Activated naive CD4-positive, alpha-beta T cell treated with anti-CD3 and anti-CD28 coated beads for 36 hours (primary cell): ENCODE measurements at regions not wholly inside any gene's neighbourhood (a gene's known extent, or its start where the extent isn't known, plus 50 kb on each side); places are given as distances from the start of the nearest gene placed in this dataset.

Experiments used
- CTCF ChIA-PET: fragments of 350-600 bp; sonication (Branson Sonifier 250); formaldehyde crosslinking; loops from one replicate; lab custom pipeline; 2021; ENCODE audit warnings: antibody characterized with exemption; lab: Charles Lee
- DNase-seq: peaks from one replicate; pipeline ENCODE4 v3.0.0-alpha.2; 2020
- H3K27ac Mint-ChIP-seq: one replicate; pipeline ENCODE4 v1.8.0; 2021; ENCODE audit warnings: mild to moderate bottlenecking, mixed read lengths
- H3K27me3 Mint-ChIP-seq: one replicate; pipeline ENCODE4 v1.8.0; 2021; ENCODE audit warnings: low read depth, mixed read lengths
- H3K36me3 Mint-ChIP-seq: one replicate; pipeline ENCODE4 v1.8.0; 2021; ENCODE audit warnings: low read depth, mixed read lengths
- H3K4me1 Mint-ChIP-seq: one replicate; pipeline ENCODE4 v1.8.0; 2021; ENCODE audit warnings: low read depth, mixed read lengths
- H3K4me3 Mint-ChIP-seq: one replicate; pipeline ENCODE4 v1.8.0; 2021; ENCODE audit warnings: mild to moderate bottlenecking, moderate library complexity, mixed read lengths
- H3K9me3 Mint-ChIP-seq: one replicate; pipeline ENCODE4 v1.8.0; 2021; ENCODE audit warnings: mixed read lengths
- intact Hi-C: fragments of 100-400 bp; cut with micrococcal nuclease; formaldehyde crosslinking; loops from one replicate; pipeline ENCODE4 v1.15.1; 2023

DNA sequence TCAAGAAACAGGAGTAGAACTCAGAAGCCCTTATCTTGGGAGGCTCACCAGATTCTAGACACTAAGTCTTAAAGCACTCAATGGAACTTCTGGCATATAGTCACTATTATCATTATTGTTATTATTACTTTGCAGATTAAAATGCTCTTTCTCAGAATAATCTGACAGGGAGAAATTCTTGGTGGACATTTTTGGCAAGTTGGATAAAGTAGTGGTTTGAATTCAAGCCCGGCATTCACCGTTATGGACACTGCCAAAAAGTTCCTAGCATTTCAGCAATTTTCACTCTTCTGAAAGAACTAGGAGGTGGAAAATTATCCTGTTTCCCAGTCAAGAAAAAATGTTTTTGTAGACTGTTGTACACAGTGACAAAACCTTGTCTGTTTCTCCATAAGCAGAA lies 179.6 kb upstream of the ISX start:
- intact Hi-C loops = no loop called here
- Mint-ChIP-seq H3K9me3 (peaks cover 16% of the 10 kb centered on the region), H3K4me3 (no peak overlapping the region), H3K36me3 (no peaks in the 10 kb centered on the region), H3K27ac (no peak overlapping the region), H3K4me1 (no peaks in the 10 kb centered on the region), H3K27me3 (peaks cover 7% of the 10 kb centered on the region)
- no peak for DNase-seq
- CTCF ChIA-PET = no interaction called here

DNA sequence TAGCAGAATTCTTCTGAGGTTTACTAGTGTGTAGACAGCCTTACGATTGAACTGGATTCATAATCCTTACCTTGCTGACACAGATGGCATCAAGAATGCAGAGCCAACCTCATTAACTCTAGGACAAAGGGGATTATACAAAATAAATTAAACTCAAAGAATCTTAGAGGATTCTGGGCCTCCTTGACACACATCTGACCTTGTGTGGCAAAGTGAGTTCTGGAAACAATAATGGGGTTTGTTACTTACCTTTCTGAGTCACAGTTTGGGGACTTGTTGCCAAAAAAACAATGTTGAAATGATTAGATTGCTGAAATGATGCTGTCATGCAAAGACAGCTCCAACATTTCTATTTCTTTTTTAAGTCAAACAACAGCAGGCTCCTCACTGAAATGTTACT lies 179.1 kb upstream of the ISX start:
- DNase-seq = no peak
- H3K27me3 Mint-ChIP-seq = peaks cover 7% of the 10 kb centered on the region
- H3K27ac Mint-ChIP-seq = no peak overlapping the region
- peaks cover 16% of the 10 kb centered on the region for H3K9me3 Mint-ChIP-seq
- H3K36me3 Mint-ChIP-seq = no peaks in the 10 kb centered on the region
- H3K4me1 Mint-ChIP-seq = no peaks in the 10 kb centered on the region
- H3K4me3 Mint-ChIP-seq = no peak overlapping the region
- CTCF ChIA-PET = no interaction called here
- intact Hi-C loops = no loop called here

DNA sequence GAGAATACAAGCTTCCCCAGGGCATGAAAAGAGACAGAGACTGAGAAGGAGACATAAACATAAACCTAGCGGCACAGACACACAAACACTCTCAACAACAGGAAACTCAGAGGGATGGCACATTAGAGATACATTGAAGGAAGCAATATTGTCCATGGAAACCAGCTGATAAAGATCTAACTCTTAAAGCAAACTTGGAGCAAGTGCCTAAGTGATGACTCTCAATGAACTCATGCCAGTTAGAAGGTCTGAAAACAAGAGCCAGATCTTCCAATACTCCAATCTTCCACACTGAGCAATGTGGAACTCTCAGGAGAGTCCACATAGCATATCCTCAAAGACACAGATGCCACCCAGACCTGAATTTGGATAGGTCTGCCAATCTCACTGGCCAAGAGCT lies 168.8 kb upstream of the ISX start:
- intact Hi-C loops = no loop called here
- CTCF ChIA-PET = no interaction called here
- Mint-ChIP-seq H3K9me3 (no peaks in the 10 kb centered on the region), H3K4me1 (no peaks in the 10 kb centered on the region), H3K36me3 (no peaks in the 10 kb centered on the region), H3K4me3 (no peak overlapping the region), H3K27me3 (peaks cover 9% of the 10 kb centered on the region), H3K27ac (no peak overlapping the region)
- DNase-seq = no peak

DNA sequence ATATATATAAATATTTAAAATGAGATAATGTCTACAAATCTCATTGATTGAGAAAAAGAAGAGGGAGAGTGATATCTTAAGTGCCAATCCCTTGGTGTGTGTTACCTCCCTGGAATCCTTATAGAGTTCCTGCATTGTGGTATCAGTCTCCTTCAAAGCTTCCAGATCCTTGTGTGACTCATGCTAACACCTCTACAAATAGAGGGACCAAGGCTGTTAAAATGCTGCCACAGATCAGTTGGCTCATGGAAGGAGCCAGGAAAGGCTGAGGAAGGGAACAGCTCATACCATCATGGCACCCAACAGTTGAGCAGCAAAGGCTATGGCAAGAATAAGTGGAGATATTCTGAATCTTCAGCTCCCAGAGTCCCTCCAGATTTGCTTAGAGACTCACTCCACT lies 163.6 kb upstream of the ISX start:
- no peaks in the 10 kb centered on the region for H3K36me3 Mint-ChIP-seq
- H3K9me3 Mint-ChIP-seq = no peaks in the 10 kb centered on the region
- no peaks in the 10 kb centered on the region for H3K4me1 Mint-ChIP-seq
- no peak overlapping the region for H3K27ac Mint-ChIP-seq
- CTCF ChIA-PET = no interaction called here
- no peak for DNase-seq
- intact Hi-C loops = no loop called here
- peaks cover 2% of the 10 kb centered on the region for H3K27me3 Mint-ChIP-seq
- no peak overlapping the region for H3K4me3 Mint-ChIP-seq

DNA sequence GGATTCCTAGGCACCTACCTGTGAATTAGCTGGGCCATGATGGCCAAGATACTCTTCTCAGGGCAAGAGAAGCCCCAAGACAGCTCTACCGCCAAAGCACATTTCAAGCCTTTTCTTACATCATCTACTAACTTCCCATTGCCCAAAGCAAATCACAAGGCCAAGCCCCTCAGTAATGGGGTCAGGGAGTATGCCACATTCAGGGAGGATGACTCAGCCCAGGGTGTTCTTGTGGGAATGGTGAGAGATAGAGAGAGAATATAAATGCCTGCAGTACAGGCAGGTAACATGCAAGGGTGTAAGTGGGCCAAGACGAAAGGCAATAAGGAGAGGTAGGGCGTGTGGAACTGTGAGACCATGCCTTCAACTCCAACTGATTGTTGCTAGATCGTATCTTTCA lies 162.5 kb upstream of the ISX start:
- Mint-ChIP-seq H3K4me3 (no peak overlapping the region), H3K4me1 (no peaks in the 10 kb centered on the region), H3K9me3 (no peaks in the 10 kb centered on the region), H3K27me3 (peaks cover 3% of the 10 kb centered on the region), H3K27ac (no peak overlapping the region), H3K36me3 (no peaks in the 10 kb centered on the region)
- CTCF ChIA-PET = interaction anchor here (0.6 to 1.7 kb wide), 2 partner anchors 247 to 720 kb away, joined by 3 to 5 read pairs; no protein-coding TSS in a partner anchor
- intact Hi-C loops = no loop called here
- no peak for DNase-seq

DNA sequence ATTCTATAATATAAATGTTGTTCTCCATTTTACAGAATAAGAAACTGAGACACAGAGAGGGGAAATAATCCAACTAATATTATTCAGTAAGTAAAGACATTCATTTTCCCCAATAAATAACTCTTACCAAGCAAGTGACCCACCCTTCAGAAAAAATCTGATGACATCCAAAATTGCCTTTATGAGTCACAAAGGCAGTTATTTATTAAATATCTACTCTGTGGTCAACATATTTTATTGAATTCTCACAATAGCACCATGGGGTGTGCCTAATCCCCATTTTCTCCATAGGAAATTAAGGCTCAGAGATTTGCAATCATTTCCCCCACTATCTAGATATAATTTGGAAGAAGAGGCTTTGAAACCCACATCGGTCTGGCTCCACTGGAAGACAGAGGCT lies 161.5 kb upstream of the ISX start:
- H3K9me3 Mint-ChIP-seq = no peaks in the 10 kb centered on the region
- H3K4me1 Mint-ChIP-seq = no peaks in the 10 kb centered on the region
- no peak overlapping the region for H3K4me3 Mint-ChIP-seq
- H3K27ac Mint-ChIP-seq = no peak overlapping the region
- no peak for DNase-seq
- no peaks in the 10 kb centered on the region for H3K36me3 Mint-ChIP-seq
- CTCF ChIA-PET = interaction anchor here (1.7 kb wide), 1 partner anchor 246 kb away, joined by 5 read pairs; no protein-coding TSS in a partner anchor
- H3K27me3 Mint-ChIP-seq = peaks cover 3% of the 10 kb centered on the region
- intact Hi-C loops = no loop called here

DNA sequence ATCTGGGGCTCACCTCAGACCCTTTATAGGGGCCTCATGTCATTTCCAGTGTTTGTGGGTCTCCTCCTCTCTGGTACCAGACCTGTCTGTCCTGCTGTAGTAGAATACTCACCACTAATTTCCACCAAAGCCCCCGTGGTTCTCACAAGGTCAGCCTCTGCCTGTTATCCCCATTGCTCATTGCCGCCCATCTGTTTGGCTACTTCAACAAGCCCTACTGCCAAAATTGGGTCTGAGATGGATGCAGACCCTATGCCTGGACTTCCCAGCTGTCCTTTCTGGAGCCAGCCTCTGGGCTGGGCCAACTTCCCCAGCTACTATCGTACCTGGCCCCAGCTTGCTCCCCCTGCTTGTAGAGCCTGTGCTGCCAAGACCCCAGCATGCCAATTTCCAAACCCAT lies 152.1 kb upstream of the ISX start:
- H3K4me1 Mint-ChIP-seq = no peaks in the 10 kb centered on the region
- intact Hi-C loops = no loop called here
- peaks cover 3% of the 10 kb centered on the region for H3K27me3 Mint-ChIP-seq
- no peaks in the 10 kb centered on the region for H3K36me3 Mint-ChIP-seq
- H3K9me3 Mint-ChIP-seq = no peaks in the 10 kb centered on the region
- CTCF ChIA-PET = no interaction called here
- DNase-seq = no peak
- H3K4me3 Mint-ChIP-seq = no peak overlapping the region
- no peak overlapping the region for H3K27ac Mint-ChIP-seq

DNA sequence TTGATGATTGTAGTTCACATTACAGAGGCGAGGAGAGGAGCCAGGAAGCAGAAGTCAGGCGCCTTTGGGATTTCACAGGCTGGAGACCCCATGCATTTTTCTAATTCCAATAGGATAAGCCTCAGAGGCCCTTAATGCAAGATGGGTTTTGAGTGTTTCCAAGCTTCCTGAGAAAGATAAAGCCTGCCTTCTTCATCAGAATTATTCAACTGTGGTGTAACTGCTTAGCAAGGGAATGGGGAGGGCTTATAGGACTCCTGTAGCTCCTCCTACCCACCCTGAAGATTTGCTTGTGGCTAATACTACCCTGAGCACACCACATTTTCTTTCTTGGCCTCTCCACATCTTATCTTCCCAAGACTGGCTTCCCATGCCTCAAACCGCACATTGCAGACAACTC lies 151.1 kb upstream of the ISX start:
- CTCF ChIA-PET = no interaction called here

DNA sequence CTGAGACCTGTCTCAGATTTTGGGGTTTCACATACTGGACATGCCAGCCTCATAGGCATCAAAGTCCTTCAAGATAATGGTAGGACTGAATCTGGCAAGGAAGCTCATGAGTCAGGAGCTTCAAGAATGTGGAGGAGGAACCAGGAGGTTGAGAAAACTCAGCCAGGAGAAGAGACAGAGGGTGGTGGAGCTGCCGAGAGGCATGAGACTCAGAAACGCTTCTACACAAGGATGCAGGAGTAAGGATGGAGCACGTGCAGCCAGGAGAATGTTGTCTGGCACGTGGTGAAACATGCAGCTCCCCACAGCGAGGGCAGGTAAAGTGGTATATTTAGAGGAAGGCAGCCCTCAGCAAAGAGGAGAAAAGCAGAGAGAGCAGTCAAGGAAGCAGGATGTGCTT lies 148.7 kb upstream of the ISX start:
- H3K36me3 Mint-ChIP-seq = no peaks in the 10 kb centered on the region
- H3K27ac Mint-ChIP-seq = no peak overlapping the region
- no peaks in the 10 kb centered on the region for H3K4me1 Mint-ChIP-seq
- intact Hi-C loops = no loop called here
- peaks cover 2% of the 10 kb centered on the region for H3K9me3 Mint-ChIP-seq
- H3K27me3 Mint-ChIP-seq = peaks cover 6% of the 10 kb centered on the region
- CTCF ChIA-PET = no interaction called here
- H3K4me3 Mint-ChIP-seq = no peak overlapping the region
- DNase-seq = no peak

More for the DNA sequence above, 151.1 kb upstream of the ISX start:
- Mint-ChIP-seq H3K36me3 (no peaks in the 10 kb centered on the region), H3K4me3 (no peak overlapping the region), H3K9me3 (no peaks in the 10 kb centered on the region), H3K4me1 (no peaks in the 10 kb centered on the region), H3K27me3 (peaks cover 3% of the 10 kb centered on the region), H3K27ac (no peak overlapping the region)
- no peak for DNase-seq
- intact Hi-C loops = no loop called here

DNA sequence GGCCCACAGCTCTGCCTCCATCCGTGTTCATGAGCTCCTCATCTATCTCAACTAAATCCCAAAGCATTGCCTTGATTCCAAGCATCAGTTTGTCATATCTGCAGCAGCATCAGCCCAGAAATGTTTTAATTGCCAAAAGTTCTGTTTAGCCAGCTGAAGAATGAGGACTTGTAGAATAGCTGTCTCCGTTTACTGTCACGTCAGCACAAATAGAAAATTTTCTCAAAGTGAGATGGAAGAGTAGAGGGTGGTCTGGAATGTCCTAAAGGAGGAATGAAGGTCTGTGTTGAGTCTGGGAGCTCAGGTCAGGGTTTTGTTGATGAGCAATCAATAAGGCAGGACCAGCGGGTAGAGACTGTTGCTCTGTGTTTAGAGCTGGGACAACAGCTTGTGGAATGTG lies 134.9 kb upstream of the ISX start:
- H3K36me3 Mint-ChIP-seq = no peaks in the 10 kb centered on the region
- H3K27me3 Mint-ChIP-seq = peaks cover 3% of the 10 kb centered on the region
- intact Hi-C loops = no loop called here
- no peak overlapping the region for H3K4me3 Mint-ChIP-seq
- no peaks in the 10 kb centered on the region for H3K4me1 Mint-ChIP-seq
- H3K9me3 Mint-ChIP-seq = peaks cover 2% of the 10 kb centered on the region
- no peak for DNase-seq
- CTCF ChIA-PET = interaction anchor here (1.4 kb wide), 1 partner anchor 220 kb away, joined by 4 read pairs; no protein-coding TSS in a partner anchor
- no peak overlapping the region for H3K27ac Mint-ChIP-seq

DNA sequence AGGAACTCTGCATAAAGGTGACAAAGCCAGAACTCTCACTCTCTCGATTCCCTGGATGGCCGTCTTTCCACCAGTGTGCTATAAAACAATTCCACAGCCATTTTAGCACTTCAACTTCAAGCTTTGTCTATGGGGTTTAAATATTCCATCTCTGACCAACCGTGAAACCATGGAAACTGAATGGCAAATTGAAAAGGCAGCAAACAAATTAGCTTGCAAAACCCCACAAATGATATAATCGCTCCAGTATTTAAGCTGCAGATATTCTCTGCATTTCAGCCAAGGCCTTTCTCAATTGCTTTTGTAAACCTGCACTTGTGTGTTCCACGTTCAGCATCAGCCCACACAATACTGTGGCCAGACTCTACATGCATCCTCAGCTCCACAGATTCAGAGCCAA lies 131.7 kb upstream of the ISX start:
- H3K36me3 Mint-ChIP-seq = no peaks in the 10 kb centered on the region
- no peak overlapping the region for H3K4me3 Mint-ChIP-seq
- no peaks in the 10 kb centered on the region for H3K4me1 Mint-ChIP-seq
- H3K9me3 Mint-ChIP-seq = no peaks in the 10 kb centered on the region
- H3K27me3 Mint-ChIP-seq = peaks cover 4% of the 10 kb centered on the region
- CTCF ChIA-PET = interaction anchor here (0.7 kb wide), 1 partner anchor 222 kb away, joined by 3 read pairs; no protein-coding TSS in a partner anchor
- intact Hi-C loops = no loop called here
- no peak for DNase-seq
- H3K27ac Mint-ChIP-seq = no peak overlapping the region

DNA sequence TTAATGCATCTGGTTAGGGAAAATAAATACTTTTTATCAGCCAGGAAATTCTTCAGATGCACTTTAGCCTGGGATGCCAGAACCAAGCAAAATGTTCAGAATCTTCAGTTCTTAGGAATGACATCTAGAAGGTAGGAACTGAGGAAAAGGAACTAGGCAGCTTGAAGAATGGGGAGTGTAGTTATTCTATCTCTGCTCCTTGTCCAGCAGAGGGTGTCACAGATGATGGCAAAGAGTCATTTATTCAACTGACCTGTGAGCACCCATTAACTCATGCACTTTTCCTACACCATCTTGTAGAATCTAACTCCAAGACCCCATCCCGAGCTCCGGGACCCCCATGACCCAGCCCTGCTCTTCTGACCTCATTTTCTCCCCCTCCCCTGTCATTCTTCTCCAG lies 122.1 kb upstream of the ISX start:
- Mint-ChIP-seq H3K27me3 (peaks cover 8% of the 10 kb centered on the region), H3K36me3 (no peaks in the 10 kb centered on the region), H3K9me3 (peaks cover 3% of the 10 kb centered on the region), H3K4me1 (no peaks in the 10 kb centered on the region), H3K4me3 (no peak overlapping the region), H3K27ac (no peak overlapping the region)
- no peak for DNase-seq
- CTCF ChIA-PET = interaction anchor here (0.6 kb wide), 1 partner anchor 687 kb away, joined by 3 read pairs; no protein-coding TSS in a partner anchor
- intact Hi-C loops = no loop called here

DNA sequence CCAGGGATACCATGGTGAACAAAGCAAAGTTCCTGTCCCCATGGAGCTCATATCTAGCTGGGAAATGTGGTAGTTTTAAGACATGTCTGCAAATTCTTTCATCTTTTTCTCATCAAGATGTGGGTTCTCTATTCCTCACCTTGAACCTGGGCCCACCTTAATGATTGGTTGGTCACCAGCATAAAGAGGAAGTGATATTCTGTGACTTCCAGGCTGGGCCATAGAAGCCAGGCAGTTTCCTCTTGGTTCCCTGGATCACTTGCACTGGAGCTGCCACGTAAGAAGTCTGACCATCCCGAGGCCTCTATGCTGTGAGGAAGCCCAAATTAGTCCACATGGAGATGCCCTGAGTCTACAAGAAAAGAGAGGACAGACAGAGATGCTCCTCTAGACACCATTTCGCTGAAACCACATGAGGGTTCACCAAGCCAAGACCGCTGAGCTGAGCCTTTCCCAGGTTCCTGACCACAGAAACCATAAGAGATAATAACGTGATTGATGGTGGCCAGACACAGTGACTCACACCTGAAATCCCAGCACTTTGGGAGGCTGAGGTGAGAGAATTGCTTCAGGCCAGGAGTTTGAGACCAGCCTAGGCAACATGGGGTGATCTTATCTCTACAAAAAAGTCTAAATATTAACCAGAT lies 119.5 kb upstream of the ISX start:
- CTCF ChIA-PET = interaction anchor here (0.7 kb wide), 1 partner anchor 610 kb away, joined by 3 read pairs; no protein-coding TSS in a partner anchor
- no peaks in the 10 kb centered on the region for H3K4me1 Mint-ChIP-seq
- intact Hi-C loops = no loop called here
- H3K27ac Mint-ChIP-seq = no peak overlapping the region
- H3K4me3 Mint-ChIP-seq = no peak overlapping the region
- no peak for DNase-seq
- H3K9me3 Mint-ChIP-seq = no peaks in the 10 kb centered on the region
- no peaks in the 10 kb centered on the region for H3K36me3 Mint-ChIP-seq
- H3K27me3 Mint-ChIP-seq = peaks cover 4% of the 10 kb centered on the region
